ENCODE measurements at regions not wholly inside any gene's neighbourhood (a gene's known extent, or its start where the extent isn't known, plus 50 kb on each side); places are given as distances from the start of the nearest gene placed in this dataset.

DNA sequence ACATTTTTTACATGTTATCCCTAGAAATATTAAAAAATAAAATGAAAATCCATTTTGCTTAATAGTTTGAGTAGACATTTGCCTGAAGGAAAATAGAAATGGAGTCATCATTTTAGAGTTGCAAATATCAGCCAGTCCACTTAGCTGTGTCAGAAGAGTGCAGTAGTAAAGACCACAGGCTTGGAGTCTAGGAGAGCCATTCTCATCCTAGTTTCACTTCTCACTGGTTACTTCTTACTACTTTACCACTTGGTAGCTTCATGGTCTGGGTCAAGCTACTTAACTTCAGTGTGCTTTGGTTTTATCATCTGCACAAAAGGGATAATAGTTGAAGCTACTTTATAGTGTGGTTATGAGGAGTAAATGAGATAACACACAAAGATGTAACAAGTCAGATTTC, 286.5 kb upstream of the NBEA start:
- no peaks in the 10 kb centered on the region for H3K4me1 ChIP-seq (ENCODE audit: insufficient read depth, low read length)
- H3K9me3 ChIP-seq (ENCODE audit: insufficient read depth, low read depth, low read length) = peaks cover 6% of the 10 kb centered on the region
- H3K4me3 ChIP-seq (ENCODE audit: low read length) = no peak overlapping the region
- no peaks in the 10 kb centered on the region for H3K36me3 ChIP-seq (ENCODE audit: insufficient read depth, low read depth, low read length)
- H3K27ac ChIP-seq (ENCODE audit: low read length) = no peak overlapping the region
- no peaks in the 10 kb centered on the region for H3K27me3 ChIP-seq (ENCODE audit: insufficient read depth, low read length)
- no peak overlapping the region for H3K9ac ChIP-seq (ENCODE audit: low read depth, low read length)

DNA sequence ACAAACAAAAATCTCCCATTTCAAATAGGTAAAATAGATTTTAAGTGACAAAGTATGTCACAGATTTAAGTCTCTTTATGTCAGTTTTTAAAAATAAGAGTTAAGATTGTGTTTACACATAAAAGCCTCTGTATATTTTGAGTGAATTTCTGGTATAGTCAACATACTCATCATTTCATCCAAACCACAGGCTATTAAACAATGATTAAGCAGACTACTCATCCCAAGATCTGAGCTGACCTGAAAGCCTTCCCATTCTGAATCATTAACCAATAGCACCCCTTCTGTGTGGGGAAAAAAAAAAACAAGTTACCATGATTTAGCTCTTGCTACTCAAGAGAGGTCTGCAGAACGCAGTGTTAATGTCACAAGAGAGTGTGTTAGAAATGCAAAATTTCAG, 284.4 kb upstream of the NBEA start:
- no peak overlapping the region for H3K27ac ChIP-seq (ENCODE audit: low read length)
- H3K36me3 ChIP-seq (ENCODE audit: insufficient read depth, low read depth, low read length) = no peaks in the 10 kb centered on the region

GRCh38 chr13:34667286-34668218, 274.5 kb upstream of the NBEA start:
- Histone ChIP-seq H3K36me3 (ENCODE audit: insufficient read depth, low read depth, low read length) (no peaks in the 10 kb centered on the region), H3K4me3 (ENCODE audit: low read length) (no peak overlapping the region), H3K9ac (ENCODE audit: low read depth, low read length) (no peak overlapping the region), H3K9me3 (ENCODE audit: insufficient read depth, low read depth, low read length) (no peaks in the 10 kb centered on the region), H3K4me1 (ENCODE audit: insufficient read depth, low read length) (no peaks in the 10 kb centered on the region), H3K27me3 (ENCODE audit: insufficient read depth, low read length) (no peaks in the 10 kb centered on the region), H3K27ac (ENCODE audit: low read length) (no peak overlapping the region)

More for the DNA sequence above, 284.4 kb upstream of the NBEA start:
- H3K4me3 ChIP-seq (ENCODE audit: low read length) = no peak overlapping the region
- no peaks in the 10 kb centered on the region for H3K4me1 ChIP-seq (ENCODE audit: insufficient read depth, low read length)
- H3K27me3 ChIP-seq (ENCODE audit: insufficient read depth, low read length) = no peaks in the 10 kb centered on the region
- no peak overlapping the region for H3K9ac ChIP-seq (ENCODE audit: low read depth, low read length)
- no peaks in the 10 kb centered on the region for H3K9me3 ChIP-seq (ENCODE audit: insufficient read depth, low read depth, low read length)

DNA sequence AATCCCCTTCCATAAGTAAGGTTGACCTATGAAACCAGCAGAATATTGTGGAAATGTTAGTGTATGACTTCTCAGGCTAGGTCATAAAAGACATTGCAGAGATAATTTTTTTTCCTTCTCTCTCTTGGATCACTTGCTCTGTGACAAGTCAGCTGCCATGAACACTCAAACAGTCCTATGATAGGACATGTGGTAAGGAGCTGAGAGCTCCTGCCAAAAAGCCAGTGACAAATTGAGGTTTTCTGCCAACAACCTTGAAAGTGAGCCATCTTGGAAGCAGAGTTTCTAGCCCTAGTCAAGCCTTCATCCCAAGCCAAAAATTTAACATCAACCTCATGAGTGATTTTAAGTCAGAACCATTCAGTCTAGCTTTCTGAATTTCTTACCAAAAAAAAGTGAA, 270.9 kb upstream of the NBEA start:
- Histone ChIP-seq H3K27ac (ENCODE audit: low read length) (no peak overlapping the region), H3K9ac (ENCODE audit: low read depth, low read length) (no peak overlapping the region), H3K27me3 (ENCODE audit: insufficient read depth, low read length) (no peaks in the 10 kb centered on the region), H3K36me3 (ENCODE audit: insufficient read depth, low read depth, low read length) (no peaks in the 10 kb centered on the region), H3K9me3 (ENCODE audit: insufficient read depth, low read depth, low read length) (no peaks in the 10 kb centered on the region), H3K4me1 (ENCODE audit: insufficient read depth, low read length) (no peaks in the 10 kb centered on the region), H3K4me3 (ENCODE audit: low read length) (no peak overlapping the region)

GRCh38 chr13:34672631-34673030, 269.4 kb upstream of the NBEA start:
- H3K27me3 ChIP-seq (ENCODE audit: insufficient read depth, low read length) = no peaks in the 10 kb centered on the region
- no peak overlapping the region for H3K9ac ChIP-seq (ENCODE audit: low read depth, low read length)
- no peaks in the 10 kb centered on the region for H3K36me3 ChIP-seq (ENCODE audit: insufficient read depth, low read depth, low read length)
- no peak overlapping the region for H3K27ac ChIP-seq (ENCODE audit: low read length)
- H3K9me3 ChIP-seq (ENCODE audit: insufficient read depth, low read depth, low read length) = no peaks in the 10 kb centered on the region
- no peaks in the 10 kb centered on the region for H3K4me1 ChIP-seq (ENCODE audit: insufficient read depth, low read length)
- no peak overlapping the region for H3K4me3 ChIP-seq (ENCODE audit: low read length)

- H3K9me3 ChIP-seq (ENCODE audit: insufficient read depth, low read depth, low read length) = no peaks in the 10 kb centered on the region
- no peak overlapping the region for H3K9ac ChIP-seq (ENCODE audit: low read depth, low read length)
- H3K27ac ChIP-seq (ENCODE audit: low read length) = no peak overlapping the region
- H3K4me3 ChIP-seq (ENCODE audit: low read length) = no peak overlapping the region
- H3K4me1 ChIP-seq (ENCODE audit: insufficient read depth, low read length) = no peaks in the 10 kb centered on the region
- no peaks in the 10 kb centered on the region for H3K36me3 ChIP-seq (ENCODE audit: insufficient read depth, low read depth, low read length)
- H3K27me3 ChIP-seq (ENCODE audit: insufficient read depth, low read length) = no peaks in the 10 kb centered on the region
These were observed 266.4 kb upstream of the NBEA start for GRCh38 chr13:34675626-34676025.

GRCh38 chr13:34678154-34678553, 263.9 kb upstream of the NBEA start:
- no peaks in the 10 kb centered on the region for H3K9me3 ChIP-seq (ENCODE audit: insufficient read depth, low read depth, low read length)

DNA sequence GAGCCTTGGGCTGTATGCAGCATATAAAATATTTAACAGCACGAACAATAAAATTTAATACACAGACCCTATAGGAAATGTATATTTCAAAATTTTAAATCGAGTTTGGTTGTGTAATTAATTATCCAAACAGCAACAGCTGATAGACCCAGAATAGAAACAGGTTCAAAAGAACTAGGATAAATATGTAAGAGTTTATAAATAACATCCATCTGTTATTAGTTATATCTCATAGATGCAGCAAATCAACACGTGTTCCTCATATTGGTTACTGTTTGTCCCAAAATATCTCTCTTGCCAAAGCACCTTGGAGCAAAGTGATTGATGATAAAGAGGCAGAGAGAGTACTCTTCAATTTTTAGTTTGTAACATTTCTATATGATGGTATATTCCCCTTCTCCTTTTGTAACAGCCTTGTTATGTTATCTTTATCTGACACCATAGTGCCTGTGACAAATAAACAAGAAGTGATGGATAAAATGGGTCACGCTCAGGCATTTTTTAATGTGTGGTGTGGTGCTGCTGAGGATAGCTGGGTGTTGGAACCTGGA, 260.6 kb upstream of the NBEA start:
- H3K4me1 ChIP-seq (ENCODE audit: insufficient read depth, low read length) = no peaks in the 10 kb centered on the region
- no peak overlapping the region for H3K27ac ChIP-seq (ENCODE audit: low read length)
- H3K36me3 ChIP-seq (ENCODE audit: insufficient read depth, low read depth, low read length) = no peaks in the 10 kb centered on the region

More at GRCh38 chr13:34678154-34678553, 263.9 kb upstream of the NBEA start:
- Histone ChIP-seq H3K9ac (ENCODE audit: low read depth, low read length) (no peak overlapping the region), H3K36me3 (ENCODE audit: insufficient read depth, low read depth, low read length) (no peaks in the 10 kb centered on the region), H3K4me1 (ENCODE audit: insufficient read depth, low read length) (no peaks in the 10 kb centered on the region), H3K4me3 (ENCODE audit: low read length) (no peak overlapping the region), H3K27ac (ENCODE audit: low read length) (no peak overlapping the region), H3K27me3 (ENCODE audit: insufficient read depth, low read length) (no peaks in the 10 kb centered on the region)

GRCh38 chr13:34695063-34695462, 247.0 kb upstream of the NBEA start:
- H3K9me3 ChIP-seq (ENCODE audit: insufficient read depth, low read depth, low read length) = no peaks in the 10 kb centered on the region
- H3K9ac ChIP-seq (ENCODE audit: low read depth, low read length) = no peak overlapping the region
- H3K36me3 ChIP-seq (ENCODE audit: insufficient read depth, low read depth, low read length) = no peaks in the 10 kb centered on the region
- H3K27ac ChIP-seq (ENCODE audit: low read length) = no peak overlapping the region
- no peaks in the 10 kb centered on the region for H3K27me3 ChIP-seq (ENCODE audit: insufficient read depth, low read length)
- no peaks in the 10 kb centered on the region for H3K4me1 ChIP-seq (ENCODE audit: insufficient read depth, low read length)
- H3K4me3 ChIP-seq (ENCODE audit: low read length) = no peak overlapping the region

More for the DNA sequence above, 260.6 kb upstream of the NBEA start:
- no peaks in the 10 kb centered on the region for H3K9me3 ChIP-seq (ENCODE audit: insufficient read depth, low read depth, low read length)
- H3K4me3 ChIP-seq (ENCODE audit: low read length) = no peak overlapping the region
- H3K27me3 ChIP-seq (ENCODE audit: insufficient read depth, low read length) = no peaks in the 10 kb centered on the region
- no peak overlapping the region for H3K9ac ChIP-seq (ENCODE audit: low read depth, low read length)

DNA sequence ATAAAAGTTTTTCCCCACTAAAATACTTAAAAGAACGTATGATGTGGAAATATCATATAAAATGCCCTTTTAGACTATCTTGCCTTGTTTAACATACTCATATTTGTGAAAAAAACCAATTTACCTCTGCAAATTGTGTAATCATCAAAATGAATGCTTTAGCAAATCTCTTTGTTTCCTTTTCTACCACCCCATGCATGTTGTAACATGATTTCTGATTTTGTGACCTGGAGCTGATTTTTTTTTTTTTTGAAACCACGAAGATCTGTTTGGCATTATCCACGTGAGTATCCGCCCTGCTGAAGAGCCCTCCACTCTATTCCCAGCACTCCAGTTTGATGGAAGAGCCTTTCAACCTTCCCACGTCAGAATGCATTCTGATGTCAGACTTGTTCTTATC, 245.8 kb upstream of the NBEA start:
- H3K27me3 ChIP-seq (ENCODE audit: insufficient read depth, low read length) = no peaks in the 10 kb centered on the region
- H3K9ac ChIP-seq (ENCODE audit: low read depth, low read length) = no peak overlapping the region
- no peak overlapping the region for H3K4me3 ChIP-seq (ENCODE audit: low read length)
- H3K36me3 ChIP-seq (ENCODE audit: insufficient read depth, low read depth, low read length) = no peaks in the 10 kb centered on the region
- no peak overlapping the region for H3K27ac ChIP-seq (ENCODE audit: low read length)
- no peaks in the 10 kb centered on the region for H3K4me1 ChIP-seq (ENCODE audit: insufficient read depth, low read length)
- H3K9me3 ChIP-seq (ENCODE audit: insufficient read depth, low read depth, low read length) = no peaks in the 10 kb centered on the region

GRCh38 chr13:34696741-34697140, 245.3 kb upstream of the NBEA start:
- Histone ChIP-seq H3K27me3 (ENCODE audit: insufficient read depth, low read length) (no peaks in the 10 kb centered on the region), H3K4me3 (ENCODE audit: low read length) (no peak overlapping the region), H3K27ac (ENCODE audit: low read length) (no peak overlapping the region), H3K36me3 (ENCODE audit: insufficient read depth, low read depth, low read length) (no peaks in the 10 kb centered on the region), H3K9ac (ENCODE audit: low read depth, low read length) (no peak overlapping the region), H3K9me3 (ENCODE audit: insufficient read depth, low read depth, low read length) (no peaks in the 10 kb centered on the region), H3K4me1 (ENCODE audit: insufficient read depth, low read length) (no peaks in the 10 kb centered on the region)

DNA sequence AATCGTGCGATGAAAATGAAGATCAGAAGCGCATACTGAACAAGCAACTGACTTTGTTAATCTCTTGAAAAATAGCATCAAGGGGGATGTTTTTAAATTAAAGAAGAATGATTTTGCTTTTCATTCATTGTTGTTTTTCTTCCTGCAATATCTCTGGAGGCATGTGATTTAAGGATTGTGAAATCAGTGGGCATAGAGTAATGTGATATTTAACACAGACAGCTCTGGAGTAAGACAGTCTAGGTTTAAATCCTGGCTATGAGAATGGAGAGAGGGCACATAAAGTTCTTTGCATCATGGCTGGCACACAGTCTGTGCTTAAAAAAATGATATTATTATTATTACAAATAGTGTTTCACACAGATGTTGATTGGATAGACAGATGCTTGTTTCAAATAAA, 243.1 kb upstream of the NBEA start:
- no peaks in the 10 kb centered on the region for H3K36me3 ChIP-seq (ENCODE audit: insufficient read depth, low read depth, low read length)
- H3K4me1 ChIP-seq (ENCODE audit: insufficient read depth, low read length) = no peaks in the 10 kb centered on the region
- H3K9ac ChIP-seq (ENCODE audit: low read depth, low read length) = no peak overlapping the region
- H3K27me3 ChIP-seq (ENCODE audit: insufficient read depth, low read length) = no peaks in the 10 kb centered on the region
- H3K9me3 ChIP-seq (ENCODE audit: insufficient read depth, low read depth, low read length) = no peaks in the 10 kb centered on the region
- H3K4me3 ChIP-seq (ENCODE audit: low read length) = no peak overlapping the region
- H3K27ac ChIP-seq (ENCODE audit: low read length) = no peak overlapping the region

All from iPS-20b (cell line).